Stimulated activated CD8-positive, alpha-beta memory T cell treated with anti-CD3 and anti-CD28 coated beads, Interleukin-12 subunit alpha, Interleukin-12 subunit beta, amount 100 ng/mL, for 24 hours (primary cell): ENCODE measurements at regions not wholly inside any gene's neighbourhood (a gene's known extent, or its start where the extent isn't known, plus 50 kb on each side); places are given as distances from the start of the nearest gene placed in this dataset.

Experiments
- DNase-seq: peaks from one replicate; pipeline ENCODE4 v3.0.0-alpha.2; 2020; ENCODE audit errors: extremely low read depth

GRCh38 chr11:109747839-109748238 lies 325.8 kb downstream of the C11orf87 start:
- DNase-seq = no peak

- no peak for DNase-seq
Observed at GRCh38 chr11:109749476-109749875, 327.5 kb downstream of the C11orf87 start.

DNA sequence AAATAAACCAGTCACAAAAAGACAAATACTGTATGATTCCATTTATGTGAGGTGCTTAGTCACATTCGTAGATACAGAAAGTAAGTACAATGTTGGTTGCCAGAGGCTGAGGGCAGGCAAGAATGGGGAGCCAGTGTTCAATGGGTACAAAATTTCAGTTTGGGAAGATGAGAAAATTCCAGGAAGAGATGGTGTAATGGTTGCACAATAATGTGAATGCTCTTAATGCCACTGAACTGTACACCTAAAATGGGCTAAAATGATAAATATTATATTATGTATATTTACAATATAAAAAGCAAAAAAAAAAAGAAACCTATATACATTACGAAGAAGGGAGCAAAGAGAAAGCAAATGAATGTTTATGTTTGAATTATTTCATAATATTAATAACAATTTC lies 329.0 kb downstream of the C11orf87 start:
- DNase-seq = no peak

DNA sequence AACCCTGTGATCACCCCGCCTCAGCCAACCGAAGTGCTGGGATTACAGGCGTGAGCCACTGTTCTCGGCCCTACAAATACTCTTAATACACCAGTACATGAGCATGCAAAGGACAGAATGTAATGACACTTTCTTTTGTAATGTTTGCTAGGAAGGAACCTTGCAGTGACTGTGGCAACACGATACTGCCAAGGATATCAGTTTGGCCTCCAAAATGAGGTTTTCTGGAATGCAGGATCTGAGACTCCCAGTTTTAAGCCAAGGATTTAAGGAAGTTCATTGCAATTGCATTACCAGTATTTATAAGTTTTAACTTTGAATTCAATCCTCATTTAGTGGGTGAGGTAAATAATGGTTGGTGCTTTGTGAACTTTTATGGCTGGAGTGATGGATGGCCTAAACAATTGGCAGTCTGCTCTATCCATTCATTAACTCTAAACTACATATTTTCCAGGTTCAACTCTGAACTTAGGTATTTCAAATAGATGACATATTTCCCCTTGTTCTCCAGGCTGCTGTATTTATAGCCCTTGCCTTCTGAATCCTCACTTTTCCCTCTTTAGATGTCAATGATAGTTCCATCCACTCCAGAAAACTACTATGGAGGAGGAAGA lies 330.3 kb downstream of the C11orf87 start:
- DNase-seq = no peak

DNA sequence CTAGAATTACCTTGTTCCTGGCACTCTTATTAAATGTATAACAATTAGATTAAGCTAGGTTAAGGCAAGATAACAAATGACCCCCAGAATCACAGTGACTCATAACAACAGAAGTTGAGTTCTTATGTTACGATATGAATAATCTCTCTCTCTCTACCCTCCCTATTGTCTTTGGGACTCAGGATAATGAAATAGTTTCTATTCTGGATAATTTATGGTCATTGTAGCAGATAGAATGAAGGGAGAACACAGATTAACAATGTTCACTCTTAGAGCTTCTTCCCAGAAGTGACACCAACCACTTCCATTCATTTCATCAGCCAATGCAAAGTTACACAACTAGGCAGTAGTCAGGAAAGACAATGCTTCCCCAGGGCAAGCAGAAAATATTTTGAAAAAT lies 334.5 kb downstream of the C11orf87 start:
- no peak for DNase-seq

- DNase-seq = no peak
Observed at GRCh38 chr11:109756951-109757350, 335.0 kb downstream of the C11orf87 start.

- no peak for DNase-seq
Observed at GRCh38 chr11:109762546-109762945, 330.6 kb upstream of the ZC3H12C start.

DNA sequence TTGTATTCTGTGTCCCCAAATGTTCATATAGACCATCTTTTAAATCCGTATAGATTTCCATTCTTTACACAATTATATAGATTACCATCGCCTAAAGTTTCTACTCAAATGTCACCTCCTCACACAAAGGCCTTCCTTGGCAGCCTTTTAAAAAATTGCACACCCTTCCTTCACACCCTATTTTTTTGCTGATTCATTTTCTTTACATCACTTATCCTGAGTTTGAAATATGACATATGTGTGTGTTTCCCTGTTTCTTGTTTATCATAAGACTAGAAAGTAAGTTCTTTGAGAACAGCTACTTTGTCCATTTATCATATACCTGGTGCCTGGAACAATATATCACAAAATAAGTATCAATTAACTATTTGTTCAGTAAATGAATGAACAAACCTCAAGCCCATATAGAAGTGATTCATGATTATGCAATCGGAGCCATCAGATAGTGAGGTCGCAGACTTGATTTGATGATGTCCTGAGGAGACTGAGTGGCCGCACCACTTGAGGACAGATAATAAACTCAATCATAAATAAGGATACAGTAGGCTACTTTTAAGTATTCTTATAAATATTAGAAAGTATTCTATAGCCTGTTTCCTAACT lies 327.4 kb upstream of the ZC3H12C start:
- DNase-seq = no peak

GRCh38 chr11:109769858-109770257 lies 323.3 kb upstream of the ZC3H12C start:
- no peak for DNase-seq

DNA sequence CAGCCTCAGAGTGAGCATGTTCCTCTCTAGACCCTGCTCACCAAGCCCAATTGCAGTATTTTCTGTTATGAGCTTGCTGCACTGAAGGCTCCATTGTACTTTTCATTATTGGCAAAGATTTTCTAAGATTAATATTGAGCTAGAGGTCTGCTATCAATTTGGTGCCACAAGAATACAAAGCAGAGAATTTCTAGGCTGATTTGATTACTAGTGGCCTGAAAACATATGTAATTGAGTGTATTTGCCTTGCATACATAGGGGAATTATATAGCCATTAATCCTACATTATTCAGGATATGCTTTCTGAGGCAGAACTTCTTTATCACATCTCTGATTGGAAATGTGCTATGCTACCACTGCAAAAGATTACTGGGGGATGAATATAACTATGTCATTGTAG lies 322.9 kb upstream of the ZC3H12C start:
- no peak for DNase-seq

GRCh38 chr11:109772892-109773291 lies 320.3 kb upstream of the ZC3H12C start:
- no peak for DNase-seq

DNA sequence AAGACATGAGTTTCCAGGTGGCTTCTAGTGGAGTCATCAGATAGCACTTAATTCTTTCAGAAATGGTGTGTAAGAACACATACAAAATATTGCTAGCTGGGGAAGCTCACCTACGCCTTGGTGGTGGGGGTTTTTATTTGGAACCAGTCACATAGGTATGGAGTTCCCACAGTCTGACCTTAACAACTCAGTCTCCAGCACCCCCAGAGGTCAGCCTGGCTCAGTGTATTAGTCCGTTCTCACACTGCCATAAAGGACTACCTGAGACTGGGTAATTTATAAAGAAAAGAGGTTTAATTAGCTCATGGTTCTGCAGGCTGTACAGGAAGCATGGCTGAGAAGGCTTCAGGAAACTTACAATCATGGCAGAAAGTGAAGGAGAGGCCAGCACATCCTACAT lies 317.5 kb upstream of the ZC3H12C start:
- DNase-seq = no peak

DNA sequence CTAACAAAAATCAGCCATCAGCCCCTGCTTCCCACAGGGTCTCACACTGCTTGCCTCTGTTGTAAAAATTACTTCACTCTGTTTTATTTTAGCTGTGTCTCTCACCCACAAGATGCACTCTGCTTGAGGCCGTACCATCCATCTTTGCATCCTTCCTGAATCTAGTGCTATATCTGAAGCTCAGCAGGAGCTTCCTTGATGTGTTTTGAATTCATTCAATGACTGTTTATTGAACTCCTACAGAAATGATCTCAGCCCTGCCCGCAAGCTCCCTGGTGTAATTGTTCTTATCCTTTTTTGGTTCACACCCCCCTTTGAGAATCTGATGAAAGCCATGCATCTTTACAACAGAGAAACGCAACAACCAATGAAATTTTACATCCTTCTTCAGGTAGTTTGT lies 310.2 kb upstream of the ZC3H12C start:
- no peak for DNase-seq

GRCh38 chr11:109783840-109784239 lies 309.4 kb upstream of the ZC3H12C start:
- DNase-seq = no peak

- no peak for DNase-seq
Observed at GRCh38 chr11:109784536-109784935, 308.7 kb upstream of the ZC3H12C start.

DNA sequence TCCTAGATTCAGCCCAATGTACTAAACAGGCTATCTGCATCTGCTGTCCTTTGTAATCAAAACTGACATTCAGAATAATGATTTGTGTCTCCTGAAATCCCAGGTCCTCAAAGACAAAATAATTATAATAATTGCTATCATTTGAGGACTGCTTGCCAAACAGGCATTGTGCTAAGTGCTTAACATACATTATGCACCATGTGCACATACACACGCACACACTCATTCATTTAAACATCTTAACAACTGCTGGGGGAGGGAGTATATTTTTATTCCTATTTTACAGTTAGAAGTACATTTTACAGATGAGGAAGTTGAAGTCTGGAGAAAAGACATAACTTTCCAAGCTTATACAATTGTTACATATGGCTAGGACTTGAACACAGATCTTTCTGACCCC lies 308.0 kb upstream of the ZC3H12C start:
- no peak for DNase-seq

GRCh38 chr11:109785714-109786113 lies 307.5 kb upstream of the ZC3H12C start:
- DNase-seq = no peak

GRCh38 chr11:109788948-109789490 lies 304.2 kb upstream of the ZC3H12C start:
- DNase-seq = no peak

DNA sequence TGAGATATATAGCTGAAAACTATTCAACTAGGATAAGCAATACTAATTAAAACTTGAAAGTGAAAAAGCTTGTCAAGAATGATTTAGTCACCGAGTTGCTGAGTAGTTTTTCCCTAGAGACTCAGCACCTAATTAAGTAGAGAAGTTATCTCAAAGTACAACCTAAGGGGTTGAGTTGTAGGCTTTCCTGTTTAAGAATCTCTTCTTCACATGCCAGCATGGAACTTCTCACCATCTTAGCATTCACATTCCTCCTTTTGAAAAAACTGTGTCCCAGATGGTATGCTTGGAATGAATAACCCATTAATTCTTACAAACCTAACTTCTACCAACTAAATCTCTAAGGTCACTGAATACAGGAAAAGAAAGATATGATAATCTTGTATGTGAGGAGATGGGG lies 303.3 kb upstream of the ZC3H12C start:
- no peak for DNase-seq

DNA sequence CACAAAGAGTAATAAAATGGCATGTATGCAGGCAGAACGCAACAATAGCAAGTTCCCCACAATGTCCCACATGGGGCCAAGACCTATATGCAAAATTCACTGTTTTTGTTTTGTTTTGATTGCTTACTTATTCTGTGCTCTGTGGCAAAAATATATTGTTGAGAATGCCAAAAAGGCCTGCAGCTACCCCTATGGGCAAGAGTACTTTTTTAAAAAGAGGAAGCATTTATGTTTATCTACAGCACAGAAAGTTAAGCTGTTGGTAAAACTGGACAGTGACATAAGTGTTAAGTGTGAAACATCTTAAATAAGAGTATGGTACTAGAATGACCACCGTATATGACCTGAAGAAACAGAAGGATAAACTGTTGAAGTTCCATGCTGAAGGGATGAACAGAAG lies 301.9 kb upstream of the ZC3H12C start:
- no peak for DNase-seq

DNA sequence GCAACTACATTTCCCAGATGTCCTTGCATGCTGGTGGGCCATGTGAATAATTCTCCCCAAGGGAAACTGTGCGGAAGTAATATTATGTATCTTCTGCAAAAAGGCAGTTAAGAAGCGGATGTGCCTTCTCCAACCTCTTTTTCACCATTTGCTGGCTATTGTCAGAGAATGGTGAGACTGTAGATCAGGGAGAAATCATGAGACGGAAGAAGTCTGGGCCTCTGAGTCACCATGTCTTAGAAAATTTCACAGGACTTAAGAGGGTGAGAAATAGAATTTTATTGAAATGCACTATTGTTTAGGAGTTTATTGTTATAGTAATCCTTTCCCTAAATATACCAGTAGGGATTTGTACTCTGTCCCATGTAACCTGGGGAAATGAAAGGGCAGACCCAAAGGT lies 298.7 kb upstream of the ZC3H12C start:
- DNase-seq = no peak

DNA sequence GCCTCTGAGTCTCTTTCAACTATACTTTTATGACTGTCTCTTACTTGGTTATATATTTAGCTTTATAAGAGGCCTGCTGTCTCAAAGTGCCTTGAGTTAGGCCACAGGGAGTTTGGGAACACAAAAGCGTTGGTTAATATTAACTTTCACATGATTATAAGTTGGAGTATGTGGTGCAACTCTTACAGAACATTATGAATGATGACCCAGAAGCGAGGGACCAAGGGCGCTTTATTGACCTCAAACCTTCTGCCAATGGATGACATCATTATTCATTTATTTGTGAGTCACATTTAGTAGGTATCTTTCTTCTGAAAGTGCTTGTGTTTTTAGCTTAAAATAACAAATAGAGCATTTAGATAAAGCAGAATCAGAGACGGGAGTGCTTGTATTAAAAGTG lies 298.0 kb upstream of the ZC3H12C start:
- DNase-seq = no peak

GRCh38 chr11:109796253-109796652 lies 296.9 kb upstream of the ZC3H12C start:
- no peak for DNase-seq

- DNase-seq = no peak
Observed at GRCh38 chr11:109798521-109798920, 294.7 kb upstream of the ZC3H12C start.
